Heart right ventricle (tissue), 16 donors: ENCODE measurements at regions not wholly inside any gene's neighbourhood (a gene's known extent, or its start where the extent isn't known, plus 50 kb on each side); places are given as distances from the start of the nearest gene placed in this dataset.

ENCODE experiments used
- ATAC-seq, 8 donors: fragments of 200-7000 bp; cut with Tn5 transposase; one replicate each; pipeline ENCODE4 v1.9.1; 2020; ENCODE audit warnings: mild to moderate bottlenecking in 8 of 8, moderate library complexity in 8 of 8, moderate number of reproducible peaks in 1 of 8
- DNase-seq, 2 donors: peaks; one replicate each; pipeline ENCODE4 v3.0.0-alpha.2; 2020
- H3K27ac ChIP-seq, 10 donors: fragments of 200-600 bp; sonication (generic) in 2 of 10; one replicate each; pipeline versions ENCODE4 v1.5.0 to v1.8.0; 2020 to 2022; ENCODE audit warnings: mild to moderate bottlenecking in 3 of 10
- H3K27me3 ChIP-seq, 7 donors: fragments of 200-600 bp; one replicate each; pipeline ENCODE4 v1.8.0; 2021 to 2022; ENCODE audit warnings: mild to moderate bottlenecking in 2 of 7
- H3K36me3 ChIP-seq, 9 donors: fragments of 200-600 bp; sonication (generic) in 1 of 9; one replicate each; pipeline versions ENCODE4 v1.5.0 to v1.8.0; 2020 to 2022; ENCODE audit warnings: mild to moderate bottlenecking in 2 of 9
- H3K4me1 ChIP-seq, 9 donors: fragments of 200-600 bp; sonication (generic) in 1 of 9; one replicate each; pipeline versions ENCODE4 v1.5.0 to v1.8.0; 2020 to 2022; ENCODE audit warnings: mild to moderate bottlenecking in 4 of 9
- H3K4me3 ChIP-seq, 10 donors: fragments of 200-600 bp; sonication (generic) in 2 of 10; one replicate each; pipeline versions ENCODE4 v1.5.0 to v1.8.0; 2020 to 2022; ENCODE audit warnings: mild to moderate bottlenecking in 7 of 10, moderate library complexity in 2 of 10
- H3K9me3 ChIP-seq, 11 donors: fragments of 200-600 bp in 10 of 11; sonication (generic) in 2 of 11; one replicate each; pipeline versions ENCODE4 v1.5.0 to v1.8.0; 2013 to 2022; ENCODE audit warnings: mild to moderate bottlenecking in 2 of 11, control low read depth in 1 of 11, moderate library complexity in 1 of 11
- CTCF ChIP-seq, 9 donors: fragments of 200-600 bp; sonication (generic) in 2 of 9; IDR thresholded peaks; one replicate each; pipeline versions ENCODE4 v1.5.0 to v1.8.0; 2021 to 2022; ENCODE audit warnings: antibody characterized with exemption in 9 of 9, mild to moderate bottlenecking in 5 of 9, moderate library complexity in 1 of 9
- WGBS, 2 donors: extraction: QIAGEN DNeasy Blood & Tissue Kit; methylation state at CpG; one replicate each; pipeline ENCODE4 v1.1.7; 2013; ENCODE audit warnings: inconsistent platforms in 1 of 2; 5-methylcytosine and 5-hydroxymethylcytosine counted together
- intact Hi-C, 10 donors: fragments of 100-400 bp; cut with DNase I; formaldehyde crosslinking; loops; one replicate each; pipeline versions ENCODE4 v1.11.1 to v1.14.2; 2022
- donor health status: Arrhythmogenic right ventricular cardiomyopathy.
- donor health status: ischemic (EF 13 %, LVEDD 7.1; RV severe dilation, severe dysfunction).
- donor health status: healthy with polysubstance abuse.
- donor health status: DM: no; HTN: yes; CAD: no.
- donor health status: DM: no; HTN: no; CAD: no.
- donor health status: ischemic (EF 25% LVEDD 6.9; RV normal size, moderate dysfunction).
- donor health status: ischemic (EF 25% LVEDD 5.7; RV mildly dilated, moderate dysfunction).
- donor health status: healthy.
- donor health status: DM: yes; HTN: yes; CAD: no.
- donor health status: Ischemic cardiomyopathy.
- donor health status: ischemic (EF 35%, LVEDD 5.7; RV mildly dilated, moderate dysfunction).
- donor health status: nonischemic (EF 11% LVEDD 7.7; RV severe dilation, severe dysfunction).
- donor health status: DM: yes; HTN: yes; CAD: no.
- donor health status: PGD.
- donor health status: ischemic (EF 29% LVEDD 5.4; RV normal size, mild dysfunction).
- donor health status: nonischemic (EF 23%, LVEDD 6.1; RV moderate dilation, normal function).

GRCh38 chr5:145293716-145294115 is 541.4 kb downstream of the PRELID2 start:
- ATAC-seq: no peak
- intact Hi-C loops: no loop called here
- H3K36me3 ChIP-seq: no peaks in the 10 kb centered on the region
- H3K27me3 ChIP-seq: no peaks in the 10 kb centered on the region
- H3K4me3 ChIP-seq: no peak overlapping the region
- no peaks in the 10 kb centered on the region for H3K4me1 ChIP-seq
- WGBS, 2 donors: 49 to 56% methylated on average over 1 of the region's 1 CpG
- H3K27ac ChIP-seq: no peak overlapping the region
- peaks cover 0 to 5% (median 0%) of the 10 kb centered on the region in 11 donors for H3K9me3 ChIP-seq
- no peak for TF ChIP-seq CTCF (IDR thresholded peaks at IDR 0.05)
- DNase-seq: no peak

DNA sequence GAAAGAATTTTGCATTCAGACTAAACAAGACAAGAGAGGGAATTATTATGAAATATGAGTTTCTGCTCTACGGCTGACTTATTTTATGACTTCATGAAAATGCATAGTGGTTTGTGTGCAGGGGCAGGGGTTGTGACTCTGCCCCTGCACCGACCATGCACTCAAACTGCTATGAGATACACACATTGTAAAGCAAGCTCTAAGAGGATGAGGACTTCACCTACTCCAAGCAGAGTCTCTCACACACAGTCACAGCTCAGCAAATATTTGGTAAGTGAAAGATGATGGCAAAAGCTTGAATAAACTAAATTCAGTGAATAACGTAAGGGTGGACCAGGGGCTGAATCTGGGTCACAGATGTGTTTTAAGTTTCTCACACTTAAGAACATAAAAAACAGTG is 542.9 kb downstream of the PRELID2 start:
- Histone ChIP-seq H3K27ac (no peak overlapping the region), H3K36me3 (no peaks in the 10 kb centered on the region), H3K4me1 (no peaks in the 10 kb centered on the region), H3K9me3 (no peaks in the 10 kb centered on the region), H3K27me3 (no peaks in the 10 kb centered on the region), H3K4me3 (no peak overlapping the region)
- DNase-seq: no peak
- WGBS, 2 donors: 49 to 71% methylated on average over 3 of the region's 3 CpGs
- intact Hi-C loops: no loop called here
- no peak for ATAC-seq
- TF ChIP-seq CTCF (IDR thresholded peaks at IDR 0.05): no peak

DNA sequence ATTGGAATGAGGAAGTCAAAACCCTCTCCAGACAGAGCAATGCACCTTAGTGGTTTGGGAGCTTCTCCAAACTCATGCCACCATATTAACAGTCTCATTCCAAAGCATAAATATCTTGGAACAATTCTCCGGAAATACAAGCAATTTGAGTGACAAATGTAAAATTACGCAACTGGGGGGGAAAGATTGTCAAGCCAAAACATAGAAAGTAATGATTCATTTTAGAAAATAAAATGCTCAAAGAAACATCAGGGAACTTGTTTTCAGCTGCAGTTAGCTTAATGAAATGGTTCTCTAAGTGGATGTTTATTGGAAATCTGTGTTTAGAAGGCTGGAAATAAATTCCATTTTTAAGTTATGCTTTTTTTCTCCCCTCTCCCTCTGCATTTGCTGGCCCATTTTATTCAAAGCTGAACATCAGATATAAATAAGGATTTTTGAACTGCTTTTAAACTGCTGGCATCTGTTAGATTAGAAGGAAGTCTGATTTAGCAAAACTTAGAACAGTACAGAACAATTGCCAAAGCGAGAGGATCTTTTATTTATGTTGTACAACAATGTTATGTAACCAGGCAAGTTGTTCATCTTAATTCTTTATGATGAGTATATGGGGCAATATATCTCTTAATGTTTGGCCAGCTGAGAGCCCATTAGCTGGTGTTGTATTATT is 551.9 kb downstream of the PRELID2 start:
- 70 to 76% methylated on average over 3 of the region's 3 CpGs for WGBS, 2 donors
- Histone ChIP-seq H3K27ac (no peak overlapping the region), H3K36me3 (no peaks in the 10 kb centered on the region), H3K4me1 (no peaks in the 10 kb centered on the region), H3K27me3 (no peaks in the 10 kb centered on the region), H3K9me3 (no peaks in the 10 kb centered on the region), H3K4me3 (no peak overlapping the region)
- ATAC-seq (no peak), DNase-seq (no peak)
- no peak for TF ChIP-seq CTCF (IDR thresholded peaks at IDR 0.05)
- intact Hi-C loops: no loop called here

DNA sequence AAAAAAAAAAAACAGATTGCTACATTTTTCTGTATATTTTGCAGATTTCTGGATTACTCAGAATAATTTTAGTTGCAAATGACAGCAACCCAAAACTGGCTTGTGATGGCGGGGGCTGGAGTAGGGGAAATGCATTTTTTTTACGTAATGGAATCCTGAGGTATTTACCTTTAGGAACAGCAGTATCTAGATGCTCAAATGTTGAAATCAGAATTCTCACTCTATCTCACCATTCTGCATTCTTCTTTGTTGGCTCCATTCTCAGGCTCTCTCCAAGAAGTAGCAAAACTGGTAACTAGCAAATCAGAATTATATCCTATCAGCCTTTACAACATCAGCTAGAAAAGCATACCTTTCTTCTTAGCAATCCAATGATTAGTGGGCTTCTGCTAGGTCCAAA is 554.3 kb downstream of the PRELID2 start:
- H3K36me3 ChIP-seq: no peaks in the 10 kb centered on the region
- H3K9me3 ChIP-seq: no peaks in the 10 kb centered on the region
- ATAC-seq (no peak), DNase-seq (no peak)
- no peaks in the 10 kb centered on the region for H3K27me3 ChIP-seq
- intact Hi-C loops: no loop called here
- no peak for TF ChIP-seq CTCF (IDR thresholded peaks at IDR 0.05)
- 90% methylated on average over 2 of the region's 2 CpGs for WGBS, 2 donors
- no peaks in the 10 kb centered on the region for H3K4me1 ChIP-seq
- no peak overlapping the region for H3K4me3 ChIP-seq
- no peak overlapping the region for H3K27ac ChIP-seq
